ENCODE measurements at regions not wholly inside any gene's neighbourhood (a gene's known extent, or its start where the extent isn't known, plus 50 kb on each side); places are given as distances from the start of the nearest gene placed in this dataset.

GRCh38 chr3:655824-656223 is 437.0 kb upstream of the CNTN6 start (continued):
- TF ChIP-seq ZNF3 (CRISPR knock-in tag; IDR thresholded peaks at IDR 0.05) = no peak

- intact Hi-C loops (cut with micrococcal nuclease; ENCODE audit: unreplicated experiment) (no loop called here), in situ Hi-C loops (cut with HindIII; ENCODE audit: extremely low pct_ligation_motif_present, low pct_unique_long_range_greater_than_20kb) (no loop called here)
- no peaks in the 10 kb centered on the region for H3K4me1 ChIP-seq (ENCODE audit: insufficient read depth, low read length)
- TF ChIP-seq MAFF (IDR thresholded peaks at IDR 0.05; ENCODE audit: low read depth, low read length) (0 out of 2 replicates have a peak, but pooled peaks have one; percentile 10), HNF4A (CRISPR knock-in tag; IDR thresholded peaks at IDR 0.05) (no peak), MAFK (conservative IDR thresholded peaks at IDR 0.05 in 1 of 2, IDR thresholded peaks at IDR 0.05 in 1 of 2; ENCODE audit: low read length in 2 of 2) (peak in 1 of 2 experiments; percentile 57; a peak in 3 of 4 replicates)
- H3K27me3 ChIP-seq (ENCODE audit: control insufficient read depth in 1 of 2, insufficient read depth in 2 of 2, low read length in 2 of 2) = no peaks in the 10 kb centered on the region
- DNase-seq (ENCODE audit: low spot score) (no peak), FAIRE-seq (no peak), ATAC-seq (no peak)
- BruUV-seq (replicated peaks) = no TSS peak
- H3K79me2 ChIP-seq (ENCODE audit: insufficient read depth, low read length) = no peaks in the 10 kb centered on the region
- H2AFZ ChIP-seq (ENCODE audit: low read length) = no peak overlapping the region
- no peaks in the 10 kb centered on the region for H3K36me3 ChIP-seq (replicated peaks in 1 of 2; ENCODE audit: control insufficient read depth in 1 of 2, insufficient read depth in 2 of 2, low read length in 2 of 2)
- 23% methylated on average over 3 of the region's 3 CpGs for WGBS (ENCODE audit: low lambda C conversion rate)
- no peak overlapping the region for H3K4me2 ChIP-seq (ENCODE audit: low read depth, low read length)
- no peak overlapping the region for H3K27ac ChIP-seq (ENCODE audit: extremely low read length, insufficient read depth, low read length)
- H3K9me3 ChIP-seq (ENCODE audit: low read length) = peaks cover 90% of the 10 kb centered on the region
- no peaks in the 10 kb centered on the region for H4K20me1 ChIP-seq (ENCODE audit: insufficient read depth, low read length)
- ChIA-PET CTCF (ENCODE audit: low intra/inter-chr PET ratio, low total read pairs) (no interaction called here), POLR2A (no interaction called here)
- no peak overlapping the region for H3K9ac ChIP-seq (ENCODE audit: insufficient read depth, low read depth, low read length)
- H3K4me3 ChIP-seq (replicated peaks in 1 of 3; ENCODE audit: insufficient read depth in 1 of 3, low read depth in 2 of 3, low read length in 3 of 3) = no peak overlapping the region
These were observed 431.5 kb upstream of the CNTN6 start for GRCh38 chr3:661356-661755.

- ChIA-PET POLR2A (no interaction called here), CTCF (ENCODE audit: low intra/inter-chr PET ratio, low total read pairs) (no interaction called here)
- FAIRE-seq = no peak
- no peak overlapping the region for H3K4me3 ChIP-seq (replicated peaks in 1 of 3; ENCODE audit: insufficient read depth in 1 of 3, low read depth in 2 of 3, low read length in 3 of 3)
- no peaks in the 10 kb centered on the region for H3K36me3 ChIP-seq (replicated peaks in 1 of 2; ENCODE audit: control insufficient read depth in 1 of 2, insufficient read depth in 2 of 2, low read length in 2 of 2)
- H3K9me3 ChIP-seq (ENCODE audit: low read length) = peaks cover 82% of the 10 kb centered on the region
- BruUV-seq (replicated peaks) = no TSS peak
- no peak overlapping the region for H3K4me2 ChIP-seq (ENCODE audit: low read depth, low read length)
- ATAC-seq = no peak
- intact Hi-C loops (cut with micrococcal nuclease; ENCODE audit: unreplicated experiment) (no loop called here), in situ Hi-C loops (cut with HindIII; ENCODE audit: extremely low pct_ligation_motif_present, low pct_unique_long_range_greater_than_20kb) (no loop called here)
- no peak for DNase-seq (ENCODE audit: low spot score)
- no peaks in the 10 kb centered on the region for H4K20me1 ChIP-seq (ENCODE audit: insufficient read depth, low read length)
- no peak overlapping the region for H2AFZ ChIP-seq (ENCODE audit: low read length)
- no peaks in the 10 kb centered on the region for H3K4me1 ChIP-seq (ENCODE audit: insufficient read depth, low read length)
- no peak overlapping the region for H3K9ac ChIP-seq (ENCODE audit: insufficient read depth, low read depth, low read length)
- no peaks in the 10 kb centered on the region for H3K79me2 ChIP-seq (ENCODE audit: insufficient read depth, low read length)
- H3K27me3 ChIP-seq (ENCODE audit: control insufficient read depth in 1 of 2, insufficient read depth in 2 of 2, low read length in 2 of 2) = no peaks in the 10 kb centered on the region; a peak in 1 of 5 replicates
- no peak overlapping the region for H3K27ac ChIP-seq (ENCODE audit: extremely low read length, insufficient read depth, low read length)
- 4% methylated on average over 2 of the region's 2 CpGs for WGBS (ENCODE audit: low lambda C conversion rate)
- TF ChIP-seq ZNF878 (CRISPR knock-in tag; IDR thresholded peaks at IDR 0.05) (no peak), ZNF446 (CRISPR knock-in tag; IDR thresholded peaks at IDR 0.05) (no peak), ZNF703 (CRISPR knock-in tag; IDR thresholded peaks at IDR 0.05; ENCODE audit: borderline replicate concordance) (no peak), KAT8 (CRISPR knock-in tag; IDR thresholded peaks at IDR 0.05) (no peak), ZNF138 (CRISPR knock-in tag; IDR thresholded peaks at IDR 0.05; ENCODE audit: low read depth) (no peak), ZNF350 (CRISPR knock-in tag; IDR thresholded peaks at IDR 0.05; ENCODE audit: borderline replicate concordance, low read depth) (no peak), DBP (CRISPR knock-in tag; IDR thresholded peaks at IDR 0.05; ENCODE audit: not compliant biosample characterization) (no peak), MXD4 (CRISPR knock-in tag; IDR thresholded peaks at IDR 0.05) (no peak), FOXM1 (CRISPR knock-in tag; IDR thresholded peaks at IDR 0.05) (no peak), PHF5A (CRISPR knock-in tag; IDR thresholded peaks at IDR 0.05; ENCODE audit: low read depth, unreplicated experiment) (no peak), ZNF816 (CRISPR knock-in tag; IDR thresholded peaks at IDR 0.05; ENCODE audit: borderline replicate concordance) (no peak)
These were observed 418.7 kb upstream of the CNTN6 start for GRCh38 chr3:674116-674515.

Measured in HepG2 (cell line).